Activated CD4-positive, CD25-positive, alpha-beta regulatory T cell treated with anti-CD3 and anti-CD28 coated beads, Interleukin-2, amount 50 U/mL, for 72 hours (primary cell): ENCODE measurements at regions not wholly inside any gene's neighbourhood (a gene's known extent, or its start where the extent isn't known, plus 50 kb on each side); places are given as distances from the start of the nearest gene placed in this dataset.
"Not testable (repeated sequence)": the region's sequence is repeated elsewhere in the genome, so short reads cannot be mapped to it uniquely, and the experiment has no call there.

ENCODE experiments used
- DNase-seq: peaks from one replicate; pipeline ENCODE4 v3.0.0; 2021

- DNase-seq = no peak
These were observed 162.7 kb downstream of the SPTSSA start for GRCh38 chr14:34299360-34299759.

DNA sequence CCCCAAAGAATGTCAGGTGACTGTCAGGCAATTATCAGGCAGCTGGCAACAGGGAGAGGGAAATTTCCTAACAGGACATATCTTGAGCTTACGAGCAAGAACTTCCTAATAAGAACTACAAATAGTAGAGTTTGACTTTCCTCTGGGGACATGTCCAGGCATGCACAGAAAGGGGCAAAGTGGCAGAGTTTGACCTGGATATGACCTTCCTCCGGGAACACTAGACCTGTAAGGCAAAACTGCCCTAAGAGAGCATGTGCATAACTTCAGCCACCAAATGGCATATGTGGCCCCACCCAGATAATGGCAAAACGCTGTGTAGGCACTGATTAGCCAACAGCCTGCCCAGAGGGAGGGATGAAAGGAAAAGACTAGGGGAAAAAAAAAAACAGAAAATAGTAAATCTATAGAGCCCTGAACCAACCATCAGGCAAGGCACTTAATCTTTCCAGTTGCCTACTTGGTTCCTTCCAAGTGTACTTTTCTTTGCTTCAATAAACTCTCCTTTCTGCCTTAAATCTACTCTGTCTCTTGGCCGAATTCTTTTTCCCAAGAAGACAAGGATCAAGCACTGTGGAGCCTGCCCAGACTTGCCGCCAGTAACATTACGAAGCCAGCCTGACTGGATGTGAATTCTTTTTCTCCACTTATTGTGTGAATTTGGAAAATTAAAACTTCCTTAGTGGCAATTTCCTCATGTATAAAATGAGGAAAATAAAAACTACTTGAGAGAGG lies 164.1 kb downstream of the SPTSSA start:
- DNase-seq = no peak

DNA sequence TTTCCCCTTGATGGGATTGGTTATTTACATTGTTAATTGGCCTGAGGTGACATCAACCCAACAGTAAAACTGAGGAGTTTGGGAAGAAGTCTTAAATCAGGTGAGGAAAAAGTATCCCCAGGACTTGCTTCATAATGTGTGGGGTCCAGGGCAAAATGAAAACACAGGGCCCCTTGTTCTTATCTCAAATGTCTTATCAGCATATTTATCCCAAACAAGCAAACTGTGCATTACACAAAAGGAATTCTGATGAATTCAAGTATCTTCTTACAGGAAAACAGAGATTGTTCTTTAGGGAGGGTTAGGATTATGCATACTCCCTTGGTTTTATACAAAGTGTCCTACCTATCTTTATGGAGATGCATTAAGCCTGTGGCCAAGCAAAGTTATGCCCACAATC lies 178.4 kb downstream of the SPTSSA start:
- no peak for DNase-seq

DNA sequence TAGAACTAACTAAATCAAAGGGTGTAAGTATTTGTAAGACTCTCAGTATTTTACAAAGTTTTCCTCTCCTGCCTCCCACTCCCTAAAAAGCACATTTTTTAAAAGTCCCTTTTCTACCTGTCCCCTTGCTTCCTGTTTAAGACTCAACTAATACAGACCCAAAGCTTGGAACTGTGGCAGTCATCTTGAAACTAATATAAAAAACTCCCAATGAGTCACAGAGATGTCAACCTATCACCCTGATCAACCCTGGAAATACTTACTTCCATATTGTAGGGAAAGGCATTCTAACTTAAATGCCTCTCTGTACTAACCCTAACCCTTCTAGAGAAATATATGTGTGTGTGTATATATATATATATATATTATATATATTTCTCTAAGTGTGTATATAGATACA lies 184.8 kb downstream of the SPTSSA start:
- DNase-seq = no peak

DNA sequence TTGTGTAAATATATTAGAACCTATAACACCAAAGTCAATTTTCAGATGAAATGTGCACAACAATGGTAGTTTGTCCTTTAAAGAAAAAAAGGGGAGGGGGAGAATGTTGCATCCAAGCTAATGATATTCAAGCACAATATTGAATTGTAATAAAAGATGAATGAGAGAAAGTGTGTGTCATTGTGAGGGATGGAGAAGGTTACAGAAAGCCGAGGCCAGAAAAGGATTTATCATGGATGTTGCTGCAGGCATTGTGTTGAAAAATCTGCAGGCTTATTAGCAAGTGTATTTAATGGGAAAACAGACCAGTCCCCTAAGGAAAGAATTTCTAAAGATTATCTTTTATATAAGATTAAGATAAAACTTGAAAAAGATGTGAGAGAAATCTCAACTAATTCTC lies 186.5 kb downstream of the SPTSSA start:
- no peak for DNase-seq

DNA sequence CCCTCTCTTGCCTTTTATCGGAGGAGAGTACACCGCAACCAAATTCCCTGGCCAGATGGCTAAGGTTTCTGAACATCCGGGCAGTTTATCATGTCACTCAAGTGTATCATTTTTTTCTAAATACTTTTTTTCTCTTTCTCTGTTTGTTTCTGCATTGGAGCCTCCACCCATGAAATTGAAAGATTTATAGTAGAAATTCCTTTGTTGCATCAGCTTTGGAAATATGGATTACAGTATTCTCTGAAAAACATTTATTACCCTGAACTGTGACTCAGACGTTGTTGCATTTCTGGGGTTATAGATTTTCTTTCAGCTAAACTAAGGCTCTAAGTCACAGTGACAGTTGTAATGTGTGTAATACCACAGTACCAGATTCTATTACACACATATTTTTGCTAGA lies 187.0 kb downstream of the SPTSSA start:
- DNase-seq = no peak

- not testable (repeated sequence) for DNase-seq
These were observed 188.3 kb downstream of the SPTSSA start for GRCh38 chr14:34273716-34274115.

DNA sequence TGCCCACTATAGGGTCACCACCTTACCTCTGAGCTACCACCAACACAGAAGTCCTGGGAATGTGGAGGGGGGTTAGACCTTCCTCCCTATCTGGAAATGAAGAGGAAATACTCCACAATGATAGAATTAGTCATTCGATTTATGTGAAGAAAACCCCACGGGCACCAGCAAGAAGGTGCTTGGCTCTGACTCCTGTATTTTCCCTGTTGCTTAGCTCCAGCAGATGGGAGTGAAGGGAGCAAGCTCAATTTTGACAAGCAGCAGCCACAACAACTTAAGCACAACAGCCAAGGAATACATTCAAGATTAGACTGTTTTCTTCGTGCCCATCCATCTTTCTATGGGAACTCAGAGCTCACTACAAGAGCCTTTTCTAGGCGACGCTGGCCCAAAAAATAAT lies 191.7 kb downstream of the SPTSSA start:
- DNase-seq = no peak

DNA sequence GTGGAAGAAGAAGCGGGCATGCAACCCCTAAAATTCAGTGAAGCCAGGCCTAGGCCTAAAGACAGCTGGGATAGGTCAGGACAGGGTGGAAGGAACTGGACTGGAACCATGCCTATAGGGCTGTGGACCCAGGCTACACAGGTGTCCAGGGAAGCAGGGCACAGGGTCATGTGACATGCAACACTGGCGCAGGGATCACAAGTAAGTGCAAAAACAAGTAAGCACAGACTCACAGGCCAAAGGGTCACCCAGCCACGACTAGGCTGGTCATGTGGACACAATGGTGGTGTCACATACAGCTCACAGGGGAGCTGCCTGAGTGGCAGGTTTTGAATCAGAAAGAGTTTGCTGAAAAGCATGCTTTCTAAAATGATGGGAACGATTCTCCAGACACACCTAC lies 195.7 kb downstream of the SPTSSA start:
- DNase-seq = no peak

- DNase-seq = no peak
These were observed 199.7 kb downstream of the SPTSSA start for GRCh38 chr14:34262127-34262910.

DNA sequence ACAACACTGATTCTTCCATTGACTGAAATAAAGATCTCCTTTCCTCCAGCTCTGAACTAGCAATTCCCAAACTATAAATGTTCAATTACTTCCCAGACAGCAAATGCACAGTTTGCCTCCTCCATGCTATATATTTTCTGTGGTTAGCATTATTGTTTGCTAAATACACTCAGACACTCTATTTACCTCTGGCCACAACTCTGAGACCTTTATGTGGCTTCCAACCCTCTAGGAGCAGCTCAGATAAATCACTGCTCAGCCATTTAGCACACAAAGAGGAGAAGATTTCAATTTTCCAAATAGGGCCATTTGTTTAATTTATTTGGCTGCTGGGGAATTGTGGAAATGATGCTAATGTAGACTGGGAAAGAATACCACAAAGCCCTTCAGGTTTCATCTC lies 202.0 kb downstream of the SPTSSA start:
- DNase-seq = no peak

DNA sequence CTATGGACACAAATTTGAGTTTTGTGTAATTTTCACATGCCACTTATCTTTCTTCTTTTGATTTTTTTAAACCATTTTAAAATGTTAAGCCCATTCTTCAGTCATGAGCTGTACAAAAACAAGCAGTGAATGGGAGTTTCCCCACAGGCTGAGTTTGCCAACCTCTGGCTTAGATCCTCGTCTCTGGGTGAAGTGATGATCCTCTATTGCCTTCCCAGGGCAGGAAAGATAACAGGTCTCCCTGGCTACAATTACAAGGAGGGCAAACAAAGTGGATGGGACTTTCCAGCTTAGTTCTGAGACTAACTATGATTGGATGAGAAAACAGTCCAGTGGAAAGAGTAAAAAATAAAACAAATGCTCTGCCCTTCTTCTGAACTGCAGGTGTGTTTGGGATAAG lies 203.7 kb downstream of the SPTSSA start:
- no peak for DNase-seq

- no peak for DNase-seq
These were observed 204.5 kb downstream of the SPTSSA start for GRCh38 chr14:34257505-34257904.

DNA sequence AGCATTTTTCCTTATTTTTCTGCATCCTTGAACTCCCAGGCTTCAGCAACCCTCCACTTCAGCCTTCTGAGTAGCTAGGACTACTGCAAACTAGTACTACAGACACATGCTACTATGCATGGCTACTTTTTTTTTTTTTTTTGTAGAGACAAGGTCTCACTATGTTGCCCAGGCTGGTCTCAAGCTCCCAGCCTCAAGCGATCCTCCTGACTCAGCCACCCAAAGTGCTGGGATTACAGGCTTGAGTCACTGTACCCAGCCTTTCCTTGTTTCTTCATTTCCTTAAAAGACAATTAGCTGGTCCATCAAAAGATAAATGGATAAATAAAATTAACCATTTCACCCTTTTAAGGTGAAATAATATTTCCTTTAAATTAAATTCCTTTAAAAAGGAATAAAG lies 205.8 kb downstream of the SPTSSA start:
- DNase-seq = no peak

GRCh38 chr14:34254571-34254970 lies 207.5 kb downstream of the SPTSSA start:
- no peak for DNase-seq

DNA sequence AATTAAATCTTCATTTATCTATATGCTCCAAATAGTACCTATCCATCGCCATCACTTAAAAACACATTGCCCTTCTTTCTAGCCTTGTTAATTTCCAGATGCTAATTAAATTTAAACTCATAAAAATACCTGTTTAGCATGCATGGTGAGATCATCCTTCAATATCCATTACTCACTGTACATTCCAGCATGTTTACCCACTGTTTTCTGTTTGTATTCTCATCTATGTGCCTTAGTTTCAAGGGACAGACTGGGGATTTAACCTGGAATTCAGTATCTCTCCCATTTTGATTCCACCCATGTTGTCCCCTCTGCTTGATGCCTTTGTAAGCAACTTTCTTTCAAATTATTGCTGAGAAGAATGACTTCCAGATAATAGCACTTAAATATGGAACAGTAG lies 208.0 kb downstream of the SPTSSA start:
- no peak for DNase-seq

GRCh38 chr14:34252227-34252626 lies 209.8 kb downstream of the SPTSSA start:
- DNase-seq = no peak

DNA sequence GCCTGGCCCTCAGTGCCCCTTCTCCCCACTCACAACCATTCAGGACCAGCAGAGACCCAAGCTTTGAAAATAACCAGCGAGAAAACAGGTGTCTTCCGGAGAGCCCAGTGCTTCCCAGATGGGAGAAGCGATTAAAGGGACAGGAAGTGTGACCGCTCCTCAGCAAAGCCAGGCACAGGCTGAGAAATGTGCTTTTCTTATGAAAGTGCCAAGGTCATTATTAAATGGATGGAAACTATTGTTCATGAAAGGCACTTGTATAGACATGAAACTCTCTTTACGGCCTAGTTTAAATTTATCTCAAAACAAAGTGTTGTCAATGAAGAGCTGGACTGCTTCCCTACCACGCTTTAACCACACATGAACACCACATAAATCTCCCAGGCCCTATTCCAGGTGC lies 210.4 kb downstream of the SPTSSA start:
- DNase-seq = no peak

GRCh38 chr14:34250959-34251358 lies 211.1 kb downstream of the SPTSSA start:
- DNase-seq = no peak

GRCh38 chr14:34247605-34248004 lies 214.4 kb downstream of the SPTSSA start:
- no peak for DNase-seq

- DNase-seq = no peak
These were observed 215.8 kb downstream of the SPTSSA start for GRCh38 chr14:34246206-34246605.

- no peak for DNase-seq
These were observed 218.6 kb downstream of the SPTSSA start for GRCh38 chr14:34243401-34243800.

- no peak for DNase-seq
These were observed 219.0 kb downstream of the SPTSSA start for GRCh38 chr14:34243001-34243400.

DNA sequence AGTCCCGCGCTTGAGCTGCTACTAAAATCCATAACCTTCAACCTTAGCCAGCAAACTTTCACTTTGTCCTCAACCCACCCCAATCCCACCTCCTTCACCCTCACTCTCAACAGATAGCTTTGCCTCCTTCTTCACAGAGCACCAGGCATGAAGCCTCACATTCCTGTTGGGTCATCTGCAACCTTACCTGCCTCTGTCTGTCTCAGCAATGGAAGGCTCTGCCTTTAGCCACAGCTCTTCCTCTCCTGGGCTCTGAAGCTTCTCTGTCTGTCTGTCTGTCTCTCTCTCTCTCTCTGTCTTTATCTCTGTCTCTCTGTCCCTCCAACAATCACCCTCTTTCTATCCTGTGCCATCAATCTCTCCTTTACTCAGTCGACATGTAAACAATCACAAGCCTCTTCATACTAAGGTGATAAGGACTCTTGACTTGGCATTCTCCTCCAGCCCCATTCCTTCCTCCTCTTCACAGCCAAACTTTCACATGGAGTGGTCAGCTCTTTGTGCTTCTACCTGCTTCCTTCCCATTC lies 220.8 kb downstream of the SPTSSA start:
- no peak for DNase-seq
